Mesothelial cell of epicardium (in vitro differentiated cells): ENCODE measurements at regions not wholly inside any gene's neighbourhood (a gene's known extent, or its start where the extent isn't known, plus 50 kb on each side); places are given as distances from the start of the nearest gene placed in this dataset.

Experiments used
- DNase-seq, 2 experiments: peaks; one replicate each; pipeline ENCODE4 v3.0.0; 2021; ENCODE audit warnings: low spot score in 2 of 2; ENCODE audit not compliant: unreplicated experiment in 2 of 2
- H3K27ac Mint-ChIP-seq: 2 replicates; pipeline ENCODE4 v1.8.0; 2021; ENCODE audit warnings: mixed read lengths
- H3K27me3 Mint-ChIP-seq: 2 replicates; pipeline ENCODE4 v1.8.0; 2021; ENCODE audit warnings: low read depth, mixed read lengths
- H3K36me3 Mint-ChIP-seq: 2 replicates; pipeline ENCODE4 v1.8.0; 2021; ENCODE audit warnings: mixed read lengths
- H3K4me1 Mint-ChIP-seq: 2 replicates; pipeline ENCODE4 v1.8.0; 2021; ENCODE audit warnings: mixed read lengths
- H3K4me3 Mint-ChIP-seq: 2 replicates; pipeline ENCODE4 v1.8.0; 2021; ENCODE audit warnings: mild to moderate bottlenecking, moderate library complexity, mixed read lengths
- H3K9me3 Mint-ChIP-seq: 2 replicates; pipeline ENCODE4 v1.8.0; 2021; ENCODE audit warnings: mixed read lengths
- CTCF ChIP-seq: fragments of 200-600 bp; sonication (generic); IDR thresholded peaks from one replicate; pipeline ENCODE4 v1.5.0; 2021; ENCODE audit warnings: antibody characterized with exemption; ENCODE audit not compliant: unreplicated experiment

GRCh38 chr2:215870986-215871385 lies 142.4 kb downstream of the MREG start:
- no peak for TF ChIP-seq CTCF
- no peaks in the 10 kb centered on the region for H3K27me3 Mint-ChIP-seq
- peaks cover 4% of the 10 kb centered on the region for H3K9me3 Mint-ChIP-seq
- peaks cover 2% of the 10 kb centered on the region for H3K4me1 Mint-ChIP-seq
- no peak for DNase-seq
- no peak overlapping the region for H3K4me3 Mint-ChIP-seq
- H3K27ac Mint-ChIP-seq, result no peak overlapping the region
- no peaks in the 10 kb centered on the region for H3K36me3 Mint-ChIP-seq

DNA sequence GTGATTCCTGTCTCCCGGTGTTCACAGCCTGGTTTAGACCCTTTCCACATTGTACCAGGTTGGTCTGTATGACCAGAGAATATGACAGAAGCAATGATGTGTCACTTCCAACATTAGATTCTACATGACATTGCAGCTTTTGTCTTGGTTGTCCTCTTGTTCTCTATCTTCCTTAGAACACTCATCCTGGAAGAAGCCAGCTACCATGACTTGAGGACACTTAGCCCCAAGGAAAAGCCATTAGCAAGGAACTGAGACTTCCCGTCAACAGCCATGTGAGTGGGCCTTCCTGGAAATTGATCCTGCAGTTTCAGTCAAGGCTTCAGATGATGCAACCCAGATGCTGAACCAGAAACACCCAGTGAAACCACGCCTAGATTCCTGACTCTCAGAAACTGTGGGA lies 143.3 kb downstream of the MREG start:
- no peak for TF ChIP-seq CTCF
- H3K4me1 Mint-ChIP-seq, result peaks cover 2% of the 10 kb centered on the region
- no peak overlapping the region for H3K27ac Mint-ChIP-seq

GRCh38 chr2:215868846-215869543 lies 144.4 kb downstream of the MREG start:
- TF ChIP-seq CTCF, result no peak
- DNase-seq, result no peak
- H3K4me3 Mint-ChIP-seq, result no peak overlapping the region
- no peak overlapping the region for H3K27ac Mint-ChIP-seq
- no peaks in the 10 kb centered on the region for H3K36me3 Mint-ChIP-seq
- peaks cover 2% of the 10 kb centered on the region for H3K4me1 Mint-ChIP-seq
- no peaks in the 10 kb centered on the region for H3K27me3 Mint-ChIP-seq
- H3K9me3 Mint-ChIP-seq, result no peaks in the 10 kb centered on the region

More for the DNA sequence above, 143.3 kb downstream of the MREG start:
- Mint-ChIP-seq H3K9me3 (no peaks in the 10 kb centered on the region), H3K36me3 (no peaks in the 10 kb centered on the region), H3K4me3 (no peak overlapping the region), H3K27me3 (no peaks in the 10 kb centered on the region)
- no peak for DNase-seq

GRCh38 chr2:215866606-215867005 lies 146.7 kb downstream of the MREG start:
- TF ChIP-seq CTCF, result no peak
- Mint-ChIP-seq H3K9me3 (no peaks in the 10 kb centered on the region), H3K4me1 (peaks cover 2% of the 10 kb centered on the region), H3K27ac (no peak overlapping the region), H3K36me3 (no peaks in the 10 kb centered on the region), H3K27me3 (no peaks in the 10 kb centered on the region), H3K4me3 (no peak overlapping the region)
- no peak for DNase-seq

DNA sequence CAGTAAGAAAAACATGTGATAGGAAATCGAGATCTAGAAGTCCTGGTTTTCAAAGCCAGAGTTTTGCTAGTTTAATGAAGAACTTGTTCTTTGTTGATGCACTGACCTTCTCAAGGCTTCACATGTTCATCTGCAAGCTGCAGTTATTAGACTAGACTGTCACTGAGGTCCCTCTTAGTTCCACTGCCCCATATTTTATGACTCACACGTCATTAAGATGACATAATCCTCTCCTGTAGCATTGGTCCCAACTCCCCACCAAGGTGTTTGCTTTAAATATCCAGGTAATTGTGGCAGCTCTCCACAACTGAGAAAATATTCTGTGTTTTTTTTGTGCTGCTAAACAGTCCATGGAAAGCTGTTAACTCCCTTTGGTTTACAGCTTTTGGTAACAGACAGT lies 149.7 kb downstream of the MREG start:
- Mint-ChIP-seq H3K27ac (no peak overlapping the region), H3K36me3 (no peaks in the 10 kb centered on the region), H3K9me3 (no peaks in the 10 kb centered on the region), H3K27me3 (no peaks in the 10 kb centered on the region), H3K4me1 (no peaks in the 10 kb centered on the region), H3K4me3 (no peak overlapping the region)
- DNase-seq, result no peak
- no peak for TF ChIP-seq CTCF
